Adipocyte (in vitro differentiated cells): ENCODE measurements at regions not wholly inside any gene's neighbourhood (a gene's known extent, or its start where the extent isn't known, plus 50 kb on each side); places are given as distances from the start of the nearest gene placed in this dataset.

Experiments
- DNase-seq: peaks from one replicate; pipeline ENCODE4 v3.0.0-alpha.2; 2015; ENCODE audit warnings: low read depth
- H3K27me3 ChIP-seq: replicated peaks from 2 replicates; pipeline ENCODE4 v1.7.0; 2013; ENCODE audit warnings: mild to moderate bottlenecking, low read length, moderate library complexity; ENCODE audit not compliant: control insufficient read depth, insufficient read depth
- H3K36me3 ChIP-seq: 2 replicates; pipeline ENCODE4 v1.7.0; 2013; ENCODE audit warnings: low read length, mild to moderate bottlenecking, moderate library complexity; ENCODE audit not compliant: control insufficient read depth, insufficient read depth, severe bottlenecking
- H3K4me1 ChIP-seq: 2 replicates; pipeline ENCODE4 v1.7.0; 2013; ENCODE audit warnings: mild to moderate bottlenecking, low read length, moderate library complexity; ENCODE audit not compliant: control insufficient read depth, insufficient read depth
- H3K4me3 ChIP-seq: 2 replicates; pipeline ENCODE4 v1.7.0; 2013; ENCODE audit warnings: mild to moderate bottlenecking, low read length, moderate library complexity
- H3K9ac ChIP-seq: 2 replicates; pipeline ENCODE4 v1.7.0; 2013; ENCODE audit warnings: mild to moderate bottlenecking, low read length, moderate library complexity
- H3K9me3 ChIP-seq: 2 replicates; pipeline ENCODE4 v1.7.0; 2013; ENCODE audit warnings: mild to moderate bottlenecking, low read length, moderate library complexity; ENCODE audit not compliant: control insufficient read depth

GRCh38 chr6:22067671-22068070, 229.2 kb downstream of the PRL start:
- Histone ChIP-seq H3K9me3 (no peaks in the 10 kb centered on the region), H3K36me3 (no peaks in the 10 kb centered on the region), H3K27me3 (no peaks in the 10 kb centered on the region), H3K4me3 (no peak overlapping the region), H3K9ac (no peak overlapping the region), H3K4me1 (peaks cover 14% of the 10 kb centered on the region)
- no peak for DNase-seq

GRCh38 chr6:22068561-22069305, 228.1 kb downstream of the PRL start:
- no peak for DNase-seq
- Histone ChIP-seq H3K9ac (no peak overlapping the region), H3K36me3 (no peaks in the 10 kb centered on the region), H3K9me3 (no peaks in the 10 kb centered on the region), H3K27me3 (no peaks in the 10 kb centered on the region), H3K4me3 (no peak overlapping the region), H3K4me1 (peaks cover 14% of the 10 kb centered on the region)

DNA sequence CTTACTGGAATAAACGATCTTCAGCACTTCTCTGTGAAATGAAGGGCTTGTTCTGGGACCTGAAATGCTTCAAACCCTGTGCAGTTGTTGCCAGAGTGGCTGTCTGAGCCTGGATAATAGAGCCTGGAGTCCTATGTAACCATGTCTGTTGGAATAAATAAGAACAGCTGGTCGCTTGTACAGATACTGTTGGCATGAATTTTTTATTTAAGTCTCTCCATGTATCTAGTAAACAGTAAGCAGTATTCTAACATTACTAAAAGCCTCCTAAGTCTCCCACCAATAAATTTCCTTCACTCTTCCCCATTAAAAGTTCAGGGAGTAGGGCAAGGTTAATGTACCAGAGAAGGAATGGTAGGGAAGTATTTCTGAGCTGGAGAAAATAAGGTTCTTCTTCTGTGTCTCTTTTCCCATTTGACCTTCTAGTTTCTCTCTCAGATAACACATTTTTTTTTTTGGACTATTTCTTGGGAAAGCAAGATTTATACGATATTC, 227.5 kb downstream of the PRL start:
- Histone ChIP-seq H3K9me3 (no peaks in the 10 kb centered on the region), H3K9ac (no peak overlapping the region), H3K4me1 (peaks cover 14% of the 10 kb centered on the region), H3K27me3 (no peaks in the 10 kb centered on the region), H3K36me3 (no peaks in the 10 kb centered on the region), H3K4me3 (no peak overlapping the region)
- DNase-seq = no peak

DNA sequence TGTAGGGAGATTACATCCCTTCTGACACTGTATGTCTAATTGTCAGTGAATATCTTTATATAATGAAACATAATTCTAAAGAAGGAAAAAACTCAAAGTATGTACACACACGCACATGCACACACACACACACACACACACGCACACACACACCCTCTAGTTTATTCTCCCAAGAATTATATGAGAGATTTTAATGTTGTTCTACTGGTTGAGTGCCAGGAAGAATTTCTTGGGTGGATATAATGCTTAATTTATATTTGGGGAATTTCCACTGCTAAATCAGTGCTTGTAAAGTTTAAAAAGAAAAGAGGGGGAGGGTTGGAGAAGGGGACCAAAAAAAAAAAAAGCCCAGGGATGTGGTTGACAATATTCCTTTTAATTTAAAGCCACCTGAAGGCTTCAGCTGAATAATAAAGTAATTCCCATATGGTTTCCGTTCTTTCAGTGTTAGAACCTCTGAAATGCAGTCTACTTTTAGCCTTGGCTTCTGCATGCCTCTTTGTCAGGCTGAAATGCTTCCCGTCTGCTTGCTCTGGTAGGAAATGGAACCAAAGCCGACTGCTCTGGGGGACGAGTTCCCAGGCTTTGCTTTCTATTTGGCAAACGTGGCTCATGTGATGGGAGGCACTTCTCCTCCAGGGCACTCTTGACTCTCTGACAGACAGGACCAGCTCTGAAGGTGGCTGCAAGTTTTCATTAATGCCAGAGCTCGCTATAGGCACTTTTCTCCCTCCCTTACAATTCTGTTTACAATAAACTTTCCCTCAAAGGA, 225.4 kb downstream of the PRL start:
- no peaks in the 10 kb centered on the region for H3K36me3 ChIP-seq
- H3K27me3 ChIP-seq = no peaks in the 10 kb centered on the region
- peak overlapping the region; percentile 70 for H3K4me3 ChIP-seq
- peaks cover 14% of the 10 kb centered on the region for H3K4me1 ChIP-seq
- DNase-seq = peak; percentile 63
- no peaks in the 10 kb centered on the region for H3K9me3 ChIP-seq
- H3K9ac ChIP-seq = peak overlapping the region; percentile 39

DNA sequence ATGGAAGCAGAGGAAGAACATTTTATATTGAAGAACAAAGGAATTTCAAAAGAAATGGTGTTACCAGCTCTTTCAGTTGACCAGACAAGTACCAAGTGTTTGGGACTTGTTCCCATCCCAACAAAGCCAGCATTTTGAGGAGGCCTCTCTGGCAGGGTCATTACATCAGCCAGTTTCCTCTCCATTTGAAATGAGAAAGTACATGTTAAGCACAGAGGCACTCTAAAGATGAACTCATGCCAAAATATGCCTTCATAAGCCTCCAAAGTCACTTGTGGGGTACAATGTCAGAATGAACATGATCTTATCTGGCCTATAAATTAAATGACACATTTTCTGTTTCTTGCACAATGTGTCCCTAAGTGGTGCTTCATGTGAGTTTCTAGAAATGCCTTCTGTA, 223.9 kb downstream of the PRL start:
- H3K9me3 ChIP-seq = no peaks in the 10 kb centered on the region
- H3K4me1 ChIP-seq = peaks cover 3% of the 10 kb centered on the region
- no peak overlapping the region for H3K4me3 ChIP-seq
- H3K36me3 ChIP-seq = no peaks in the 10 kb centered on the region
- peak; percentile 55 for DNase-seq
- no peak overlapping the region for H3K9ac ChIP-seq
- no peaks in the 10 kb centered on the region for H3K27me3 ChIP-seq

DNA sequence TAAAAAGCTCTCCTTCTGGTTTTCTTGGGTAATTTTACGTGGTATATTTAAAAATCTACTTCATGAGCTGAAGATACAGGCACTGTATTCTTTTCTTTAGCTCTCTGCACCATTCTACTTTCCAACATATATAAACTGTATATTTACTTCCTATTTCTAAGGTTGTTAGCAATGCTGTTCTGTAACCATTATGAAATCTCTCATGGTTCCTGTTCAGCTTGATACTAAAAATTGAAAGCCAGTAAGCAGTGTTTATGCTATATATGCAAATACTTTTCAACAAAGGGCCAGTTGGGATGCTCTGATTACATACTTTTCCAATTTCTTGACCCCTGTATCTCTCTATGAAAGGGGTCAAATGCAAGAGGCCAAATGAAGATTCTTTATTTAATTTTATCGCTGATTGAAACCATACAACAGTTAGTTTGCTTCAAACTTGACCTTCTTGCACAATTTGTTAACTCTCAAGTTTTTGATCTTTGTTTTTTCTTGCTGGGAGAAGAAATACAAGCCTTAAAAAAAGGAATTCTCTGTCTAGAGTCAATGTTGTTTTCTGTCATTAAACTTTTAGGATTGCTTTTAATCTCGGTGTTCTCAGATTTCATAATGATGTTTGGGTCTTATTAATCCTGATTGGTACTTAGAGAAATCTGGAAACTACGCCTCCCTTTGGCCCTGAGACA, 223.2 kb downstream of the PRL start:
- peaks cover 3% of the 10 kb centered on the region for H3K4me1 ChIP-seq
- no peaks in the 10 kb centered on the region for H3K36me3 ChIP-seq
- H3K9me3 ChIP-seq = no peaks in the 10 kb centered on the region
- DNase-seq = peak; percentile 32
- no peak overlapping the region for H3K4me3 ChIP-seq
- H3K9ac ChIP-seq = no peak overlapping the region
- no peaks in the 10 kb centered on the region for H3K27me3 ChIP-seq

- Histone ChIP-seq H3K4me1 (peaks cover 11% of the 10 kb centered on the region), H3K9ac (no peak overlapping the region), H3K4me3 (no peak overlapping the region), H3K36me3 (no peaks in the 10 kb centered on the region), H3K27me3 (no peaks in the 10 kb centered on the region), H3K9me3 (no peaks in the 10 kb centered on the region)
- no peak for DNase-seq
Measured at GRCh38 chr6:22078288-22078687, 218.5 kb downstream of the PRL start.

DNA sequence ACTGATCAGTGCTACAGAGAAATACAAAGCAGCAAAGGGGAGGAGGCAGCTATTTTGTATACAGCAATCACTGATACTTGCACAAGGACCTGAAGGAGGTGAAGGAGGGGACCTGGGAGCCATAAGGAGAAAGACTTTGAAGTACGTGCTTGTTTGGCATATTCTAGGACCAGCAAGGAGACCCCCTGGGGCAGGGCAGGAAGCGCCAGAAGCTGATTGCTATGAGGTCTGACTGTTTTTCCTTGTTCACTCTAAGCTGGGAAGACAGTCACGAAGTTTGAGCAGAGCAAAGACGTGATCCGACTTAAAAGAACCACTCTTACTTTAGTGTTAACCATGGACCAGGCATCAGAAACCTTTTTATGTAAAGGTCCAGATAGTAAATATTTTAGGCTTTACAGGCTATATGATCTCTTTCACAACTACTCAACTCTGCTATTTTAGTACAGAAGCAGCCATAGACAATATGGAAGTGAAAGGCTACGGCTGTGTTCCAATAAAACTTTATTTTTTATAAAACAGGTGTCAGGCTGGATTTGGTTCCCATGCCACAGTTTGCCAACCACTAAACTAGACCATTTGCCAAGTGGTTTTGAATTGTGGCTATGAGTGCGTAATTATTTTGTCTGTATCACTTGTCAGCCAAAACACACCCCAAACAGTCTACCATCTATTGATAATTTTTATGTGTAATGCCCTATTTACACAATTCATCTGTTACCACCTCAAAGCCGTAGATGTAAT, 217.9 kb downstream of the PRL start:
- Histone ChIP-seq H3K9ac (no peak overlapping the region), H3K4me3 (no peak overlapping the region), H3K36me3 (no peaks in the 10 kb centered on the region), H3K4me1 (peaks cover 12% of the 10 kb centered on the region), H3K9me3 (no peaks in the 10 kb centered on the region), H3K27me3 (no peaks in the 10 kb centered on the region)
- DNase-seq = no peak

GRCh38 chr6:22079783-22080182, 217.1 kb downstream of the PRL start:
- no peaks in the 10 kb centered on the region for H3K9me3 ChIP-seq
- DNase-seq = no peak
- H3K27me3 ChIP-seq = no peaks in the 10 kb centered on the region
- no peak overlapping the region for H3K4me3 ChIP-seq
- no peaks in the 10 kb centered on the region for H3K36me3 ChIP-seq
- H3K4me1 ChIP-seq = peaks cover 12% of the 10 kb centered on the region
- no peak overlapping the region for H3K9ac ChIP-seq

GRCh38 chr6:22081709-22082108, 215.1 kb downstream of the PRL start:
- no peaks in the 10 kb centered on the region for H3K36me3 ChIP-seq

DNA sequence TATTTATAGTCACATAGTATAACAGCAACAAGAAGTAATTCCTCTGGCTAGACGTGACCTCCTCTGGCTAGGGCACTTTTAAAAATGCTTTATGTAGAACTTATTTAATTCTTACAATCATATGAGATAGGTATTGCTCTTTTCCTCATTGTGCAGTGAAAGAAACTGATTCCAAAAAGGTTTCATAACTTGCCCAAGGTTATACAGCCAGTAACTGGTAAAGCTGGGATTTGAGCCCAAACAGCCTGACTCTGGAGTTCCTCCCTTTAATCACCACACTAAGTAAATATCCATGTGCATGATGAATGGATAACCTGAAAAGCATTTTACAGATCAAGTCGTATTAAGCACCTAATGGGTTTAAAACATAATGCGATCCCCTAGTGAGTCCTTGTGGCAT, 214.6 kb downstream of the PRL start:
- H3K27me3 ChIP-seq = no peaks in the 10 kb centered on the region
- no peak overlapping the region for H3K9ac ChIP-seq
- H3K36me3 ChIP-seq = no peaks in the 10 kb centered on the region
- no peak for DNase-seq
- H3K9me3 ChIP-seq = no peaks in the 10 kb centered on the region
- peaks cover 12% of the 10 kb centered on the region for H3K4me1 ChIP-seq
- H3K4me3 ChIP-seq = no peak overlapping the region

More at GRCh38 chr6:22081709-22082108, 215.1 kb downstream of the PRL start:
- no peak for DNase-seq
- Histone ChIP-seq H3K9ac (no peak overlapping the region), H3K27me3 (no peaks in the 10 kb centered on the region), H3K9me3 (no peaks in the 10 kb centered on the region), H3K4me1 (peaks cover 12% of the 10 kb centered on the region), H3K4me3 (no peak overlapping the region)
